GM19455 (cell line): ENCODE measurements at regions not wholly inside any gene's neighbourhood (a gene's known extent, or its start where the extent isn't known, plus 50 kb on each side); places are given as distances from the start of the nearest gene placed in this dataset.
"Not testable (repeated sequence)": the region's sequence is repeated elsewhere in the genome, so short reads cannot be mapped to it uniquely, and the experiment has no call there.

ENCODE experiments used
- ATAC-seq: cut with Tn5 transposase; IDR thresholded peaks from one replicate; pipeline ENCODE4 v1.9.1; 2021; ENCODE audit not compliant: unreplicated experiment

DNA sequence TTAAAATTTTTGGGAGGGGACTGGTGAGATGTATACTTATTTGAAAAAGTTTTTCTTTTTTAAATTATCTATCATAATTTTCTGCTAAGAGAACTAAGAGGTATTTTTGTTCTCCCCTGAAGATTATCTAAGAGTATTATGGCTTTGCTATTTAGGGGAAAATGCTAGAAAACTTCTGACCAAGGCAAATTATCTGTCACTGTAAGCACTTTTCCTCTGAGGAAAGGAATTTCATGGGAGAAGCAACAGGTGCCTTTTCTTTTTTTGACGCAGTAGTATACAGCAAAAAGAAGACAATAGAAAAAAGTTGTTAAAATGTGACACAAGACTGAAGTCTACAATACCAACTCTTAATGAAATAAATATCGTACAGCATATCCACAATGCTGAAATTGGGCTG, 201.6 kb upstream of the NANOGP8 start:
- ATAC-seq: no peak

DNA sequence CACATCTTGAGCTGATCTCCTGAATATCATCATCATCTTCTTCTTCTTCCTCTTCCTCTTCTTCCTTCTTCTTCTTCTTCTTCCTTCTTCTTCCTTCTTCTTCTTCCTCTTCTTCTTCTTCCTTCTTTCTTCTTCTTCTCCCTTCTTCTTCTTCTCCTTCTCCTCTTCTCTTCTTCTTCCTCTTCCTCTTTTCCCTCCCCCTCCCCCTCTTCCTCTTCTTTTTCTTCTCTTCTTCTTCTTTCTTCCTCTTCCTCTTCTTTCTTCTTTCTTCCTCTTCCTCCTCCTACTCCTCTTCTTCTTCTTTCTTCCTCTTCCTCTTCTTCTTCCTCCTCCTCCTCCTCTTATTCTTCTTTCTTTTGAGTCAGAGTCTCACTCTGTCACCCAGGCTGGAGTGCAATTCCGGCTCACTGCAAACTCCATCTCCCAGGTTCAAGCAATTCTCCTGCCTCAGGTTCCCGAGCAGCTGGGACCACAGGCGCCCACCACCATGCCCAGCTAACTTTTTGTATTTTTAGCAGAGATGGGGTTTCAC, 197.9 kb upstream of the NANOGP8 start:
- ATAC-seq: no peak

DNA sequence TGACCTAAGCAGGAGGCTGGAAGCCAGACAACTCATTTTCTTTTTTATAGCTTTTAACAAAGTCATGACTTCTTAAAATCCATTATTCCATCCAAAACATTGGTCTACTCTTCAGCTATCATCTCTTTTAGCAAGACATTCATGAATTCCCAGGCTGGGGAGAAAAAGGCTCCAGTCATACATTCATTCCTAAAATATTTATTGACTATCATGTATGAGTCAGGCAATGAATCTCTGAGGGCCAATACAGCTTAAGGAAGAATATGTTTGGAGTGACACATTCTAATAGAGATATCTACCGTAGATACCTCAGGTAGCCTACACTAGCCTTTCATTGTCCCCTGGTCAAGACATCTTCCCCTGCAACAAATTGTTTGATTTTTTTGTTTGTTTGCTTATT, 196.4 kb upstream of the NANOGP8 start:
- ATAC-seq: no peak

DNA sequence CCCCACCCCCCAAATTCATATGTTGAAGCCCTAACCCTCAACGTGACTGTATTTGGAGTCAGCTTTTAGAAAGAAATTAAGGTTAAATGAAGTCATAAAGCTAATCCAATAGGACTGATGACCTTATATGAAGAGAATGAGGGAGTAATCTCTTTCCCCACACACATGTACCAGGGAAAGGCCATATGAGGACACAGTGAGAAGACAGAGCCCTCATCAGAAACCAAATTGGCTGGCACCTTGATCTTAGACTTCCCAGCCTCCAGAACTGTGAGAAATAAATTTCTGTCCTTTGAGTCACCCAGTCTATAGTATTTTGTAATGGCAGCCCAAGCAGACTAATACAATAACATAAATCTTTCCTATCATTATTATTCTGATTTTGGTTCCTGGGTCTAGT, 194.7 kb upstream of the NANOGP8 start:
- ATAC-seq: no peak

DNA sequence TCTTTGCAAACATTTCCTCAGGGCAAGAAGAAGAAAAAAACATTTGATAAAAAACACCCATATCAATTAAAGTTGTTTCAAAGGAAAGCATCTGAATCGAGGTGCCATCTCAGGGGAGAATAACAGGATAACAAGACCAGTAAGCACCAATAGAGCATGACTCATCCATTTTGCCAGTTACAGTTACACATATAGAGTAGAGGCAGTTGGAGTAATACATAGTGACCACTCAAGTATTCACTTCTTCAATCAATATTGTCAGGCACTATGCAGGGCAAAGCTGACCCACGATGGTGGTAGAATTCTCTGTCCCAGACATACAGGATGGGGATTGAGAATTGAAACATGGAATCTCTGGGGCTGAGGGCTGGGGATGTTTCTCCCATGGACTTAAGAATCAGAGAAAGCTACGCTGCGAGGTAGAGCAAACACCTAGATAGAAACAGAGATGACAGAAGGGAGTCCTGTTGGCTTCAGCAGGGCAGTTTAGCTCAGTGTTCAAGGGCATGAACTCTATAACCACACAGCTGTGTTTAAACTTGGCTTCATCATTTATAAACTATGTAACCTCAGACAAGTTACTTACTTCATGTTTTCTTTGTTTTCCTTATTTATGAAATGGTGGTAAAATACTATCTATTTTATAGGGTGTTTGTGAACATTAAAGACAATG, 186.4 kb upstream of the NANOGP8 start:
- ATAC-seq: no peak

DNA sequence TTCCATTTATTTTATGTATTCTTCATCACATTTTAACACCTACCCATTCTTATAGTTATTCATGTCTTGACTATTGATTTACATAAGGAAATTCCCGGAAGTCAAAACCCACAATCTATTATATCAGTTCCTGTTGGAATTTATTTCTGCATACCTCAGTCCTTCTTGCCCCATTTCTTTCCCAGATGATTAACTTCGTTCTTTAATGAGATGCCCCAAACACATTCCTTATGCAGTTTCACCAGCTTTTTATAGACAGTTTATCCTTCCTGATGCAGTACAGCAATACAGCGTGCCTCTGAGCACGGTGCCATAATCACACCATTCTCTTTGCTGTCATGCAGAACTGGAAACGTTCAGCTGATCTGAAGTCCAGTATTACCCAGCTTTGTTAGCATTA, 175.8 kb upstream of the NANOGP8 start:
- ATAC-seq: no peak

DNA sequence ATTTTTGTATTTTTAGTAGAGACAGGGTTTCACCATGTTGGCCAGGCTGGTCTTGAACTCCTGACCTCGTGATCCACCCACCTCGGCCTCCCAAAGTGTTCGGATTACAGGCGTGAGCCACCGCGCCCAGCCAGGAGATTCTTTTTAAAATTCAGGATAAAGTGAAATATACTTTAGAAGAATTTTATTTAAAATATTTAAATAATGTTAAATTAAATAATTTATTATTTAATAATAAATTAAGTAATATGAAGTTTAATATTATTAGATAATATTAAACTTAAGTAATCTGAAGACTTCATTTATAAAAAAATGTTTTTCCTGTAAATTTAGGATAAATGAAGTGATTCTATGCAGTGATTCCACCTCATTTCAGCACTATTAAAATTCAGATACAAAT, 175.2 kb upstream of the NANOGP8 start:
- ATAC-seq: not testable (repeated sequence)

DNA sequence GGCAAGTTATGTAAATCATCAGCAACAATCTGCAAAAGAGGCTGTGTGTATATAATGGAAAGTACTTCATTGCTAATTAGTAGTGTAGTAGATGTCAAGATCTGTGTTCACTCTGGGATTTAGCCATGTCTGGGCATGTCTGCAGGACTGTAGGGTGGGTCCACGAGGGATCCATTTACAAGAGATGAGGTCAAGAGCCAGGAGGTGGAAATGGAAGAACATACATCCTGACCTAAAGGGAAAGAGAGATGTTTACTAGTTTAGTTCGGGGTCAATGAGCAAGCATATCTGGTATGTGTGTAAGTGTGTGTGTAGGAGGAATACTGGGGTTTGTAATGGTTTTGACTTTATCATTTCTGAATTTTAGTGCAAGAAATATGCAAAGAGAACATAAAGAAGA, 171.5 kb upstream of the NANOGP8 start:
- ATAC-seq: no peak

DNA sequence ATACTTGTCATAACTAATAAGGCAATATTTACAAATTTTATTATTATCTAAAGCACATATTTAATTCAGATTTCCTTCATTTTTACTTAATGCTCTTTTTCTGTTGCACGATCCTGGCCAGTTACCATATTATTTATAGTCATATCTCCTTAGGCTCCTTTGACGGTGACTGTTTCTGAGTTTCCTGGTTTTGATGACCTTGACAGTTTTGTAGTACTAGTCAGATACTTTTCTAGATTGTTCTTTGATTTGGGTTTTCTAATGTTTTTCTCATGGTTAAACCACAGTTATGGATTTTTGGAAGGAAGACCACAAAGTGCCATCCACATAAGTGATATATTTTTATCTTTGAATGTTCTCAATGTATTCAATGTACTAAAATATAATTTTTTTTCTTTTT, 171.0 kb upstream of the NANOGP8 start:
- ATAC-seq: no peak

DNA sequence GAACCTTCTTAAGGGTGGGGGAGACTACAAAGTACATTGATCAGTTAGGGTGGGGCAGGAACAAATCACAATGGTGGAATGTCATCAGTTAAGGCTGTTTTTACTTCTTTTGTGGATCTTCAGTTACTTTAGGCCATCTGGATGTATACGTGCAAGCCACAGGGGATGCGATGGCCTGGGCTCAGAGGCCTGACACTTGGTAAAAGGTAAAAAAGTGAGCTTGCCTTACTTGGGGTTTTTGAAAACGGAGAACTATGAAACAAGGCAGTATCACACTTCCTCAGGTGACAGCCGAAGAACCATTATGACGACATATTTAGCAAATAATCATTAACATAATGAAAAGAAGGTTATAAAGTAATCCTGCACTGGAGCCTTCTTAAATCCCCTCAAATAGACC, 169.8 kb upstream of the NANOGP8 start:
- ATAC-seq: not testable (repeated sequence)

DNA sequence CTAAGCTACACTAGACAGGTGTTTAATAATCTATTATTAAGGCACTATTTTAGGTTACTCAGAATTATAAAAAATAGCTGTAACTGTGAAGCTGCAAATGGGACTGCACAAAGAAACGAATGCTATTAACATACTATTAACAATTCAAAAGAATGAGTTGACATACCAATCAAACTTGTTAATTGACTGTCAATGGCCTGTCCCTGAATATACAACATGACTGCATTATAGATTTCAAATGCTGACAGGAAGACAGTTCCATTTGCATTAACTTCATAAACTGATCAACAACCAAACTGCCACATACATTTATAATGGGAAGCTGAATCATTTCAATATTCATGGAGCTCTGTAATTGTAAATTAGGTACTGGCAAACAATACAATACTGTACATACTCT, 169.0 kb upstream of the NANOGP8 start:
- no peak for ATAC-seq

DNA sequence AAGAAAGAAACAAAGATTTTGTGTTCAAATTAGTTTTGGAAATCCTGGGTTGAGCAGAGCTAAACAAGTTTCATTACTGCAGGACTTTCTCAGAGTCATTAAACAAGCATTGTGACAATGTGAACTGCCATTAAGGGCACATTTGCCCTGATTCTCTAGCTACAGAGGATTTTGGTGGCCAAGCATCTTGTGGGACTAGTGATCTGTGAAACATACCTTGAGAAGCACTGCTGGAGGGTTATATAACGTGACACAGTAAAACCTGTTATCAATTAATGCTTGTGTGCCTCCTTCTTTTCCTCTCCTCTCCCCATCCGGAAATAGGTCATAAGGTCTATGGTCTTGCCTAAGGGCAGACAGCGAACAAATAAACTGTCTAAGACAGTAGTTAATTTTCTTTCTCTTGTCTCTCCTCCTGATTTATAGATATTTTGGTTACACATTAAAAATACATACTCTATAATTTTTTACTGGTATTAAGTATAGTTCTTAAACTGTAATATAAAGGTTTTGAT, 167.3 kb upstream of the NANOGP8 start:
- ATAC-seq: no peak

DNA sequence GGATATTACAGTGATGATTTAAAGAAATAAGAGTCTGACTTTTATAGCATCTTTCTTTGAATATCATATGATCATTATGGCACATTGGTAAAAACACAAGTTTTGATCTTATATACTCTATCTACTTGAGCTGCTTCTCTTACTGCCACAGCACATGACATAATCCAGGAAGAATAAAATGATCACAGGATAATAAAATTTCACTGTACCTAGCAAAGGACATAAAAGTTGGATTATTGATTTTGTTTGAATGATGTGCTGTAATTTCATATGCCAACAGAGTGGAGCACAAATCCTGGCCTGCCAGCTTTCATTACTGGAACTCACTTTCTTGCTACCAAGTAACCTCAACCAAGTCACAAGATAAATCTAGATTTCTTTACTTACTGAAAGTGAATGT, 162.1 kb upstream of the NANOGP8 start:
- ATAC-seq: no peak

DNA sequence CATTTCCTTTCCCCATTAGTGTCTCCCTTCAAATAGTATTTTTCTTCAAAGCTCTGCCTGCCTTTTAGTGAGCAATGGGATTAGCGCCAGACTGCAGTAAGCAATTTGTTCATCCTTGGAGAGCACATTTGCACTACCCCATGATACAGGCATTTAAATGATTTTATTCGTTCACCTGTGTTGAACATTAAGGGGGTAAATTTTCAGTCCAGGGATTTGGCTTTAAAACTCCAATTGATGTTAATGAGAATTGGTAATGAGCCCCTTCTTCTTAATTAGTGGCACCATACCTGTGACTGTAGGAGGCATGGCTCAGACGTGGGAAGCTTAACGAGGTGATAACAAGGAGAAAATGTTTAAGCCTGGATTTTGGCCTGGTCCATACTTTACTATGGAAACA, 161.4 kb upstream of the NANOGP8 start:
- no peak for ATAC-seq

DNA sequence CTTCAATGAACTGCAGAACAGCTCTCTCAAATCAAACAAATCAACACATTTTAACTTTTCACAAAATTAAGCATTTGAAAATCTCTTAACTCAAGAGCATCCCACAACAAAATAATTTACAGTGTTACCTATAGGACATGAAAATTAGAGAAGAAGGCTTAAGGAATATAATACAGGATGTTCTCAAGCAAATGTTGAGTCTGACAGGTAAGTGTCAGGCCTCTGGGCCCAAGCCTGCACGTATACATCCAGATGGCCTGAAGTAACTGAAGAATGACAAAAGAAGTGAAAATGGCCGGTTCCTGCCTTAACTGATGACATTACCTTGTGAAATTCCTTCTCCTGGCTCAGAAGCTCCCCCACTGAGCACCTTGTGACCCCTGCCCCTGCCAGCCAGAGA, 160.6 kb upstream of the NANOGP8 start:
- not testable (repeated sequence) for ATAC-seq

DNA sequence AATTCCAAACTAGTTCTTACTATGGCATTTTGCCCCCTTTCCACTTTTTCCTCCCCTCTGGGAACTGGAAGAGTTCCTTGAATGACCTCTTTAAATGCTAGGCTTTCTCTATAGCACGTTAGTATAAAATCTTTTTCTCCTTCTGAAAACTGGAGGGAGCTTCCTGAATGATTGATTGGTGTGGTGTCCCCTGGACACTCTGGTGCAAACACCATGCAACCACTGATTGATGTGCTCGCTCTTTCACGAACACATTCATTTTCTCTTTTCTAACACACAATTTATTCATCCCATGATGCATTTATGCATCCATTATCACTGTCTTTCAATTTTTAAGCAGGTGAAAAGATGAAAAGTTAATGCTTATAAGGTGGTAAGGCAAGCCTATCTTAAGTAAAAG, 159.1 kb upstream of the NANOGP8 start:
- ATAC-seq: no peak

DNA sequence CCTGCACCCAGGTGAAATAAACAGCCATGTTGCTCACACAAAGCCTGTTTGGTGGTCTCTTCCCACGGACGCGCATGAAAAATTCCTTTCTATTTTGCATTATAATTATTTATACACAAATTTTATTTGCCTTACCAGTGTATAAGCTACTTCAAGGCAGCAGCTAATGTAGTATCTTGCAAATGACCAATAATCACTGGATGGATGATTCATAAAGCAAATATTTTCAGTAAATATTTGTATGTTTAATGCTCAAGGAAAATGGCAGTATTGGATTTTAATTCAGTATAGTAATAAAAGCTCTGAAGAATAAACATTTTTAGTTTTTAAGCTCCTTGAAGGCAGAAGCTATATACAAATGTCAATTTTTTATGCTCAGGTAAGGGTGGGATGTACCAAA, 158.7 kb upstream of the NANOGP8 start:
- ATAC-seq: no peak

DNA sequence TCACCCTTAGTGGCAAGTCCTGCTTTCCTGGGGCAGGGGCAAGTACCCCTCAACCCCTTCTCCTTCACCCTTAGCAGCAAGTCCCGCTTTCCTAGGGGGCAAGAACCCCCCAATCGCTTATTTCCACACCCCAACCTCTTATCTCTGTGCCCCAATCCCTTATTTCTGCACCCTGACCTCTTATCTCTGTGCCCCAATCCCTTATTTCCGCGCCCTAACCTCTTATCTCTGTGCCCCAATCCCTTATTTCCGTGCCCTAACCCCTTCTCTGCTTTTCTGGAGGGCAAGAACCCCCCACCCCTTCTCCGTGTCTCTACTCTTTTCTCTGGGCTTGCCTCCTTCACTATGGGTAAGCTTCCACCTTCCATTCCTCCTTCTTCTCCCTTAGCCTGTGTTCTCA, 154.6 kb upstream of the NANOGP8 start:
- not testable (repeated sequence) for ATAC-seq

DNA sequence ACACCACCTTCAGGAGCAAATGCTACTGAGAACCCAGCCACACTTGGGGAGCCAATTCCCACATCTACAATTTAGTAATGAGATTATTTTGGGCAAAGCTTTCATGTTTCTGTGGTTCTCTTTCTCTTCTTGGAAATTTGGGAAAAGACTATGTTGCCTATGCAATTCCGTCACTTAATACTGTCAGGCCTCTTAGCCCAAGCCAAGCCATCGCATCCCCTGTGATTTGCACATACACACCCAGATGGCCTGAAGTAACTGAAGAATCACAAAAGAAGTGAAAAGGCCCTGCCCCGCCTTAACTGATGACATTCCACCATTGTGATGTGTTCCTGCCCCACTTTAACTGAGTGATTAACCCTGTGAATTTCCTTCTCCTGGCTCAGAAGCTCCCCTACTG, 153.4 kb upstream of the NANOGP8 start:
- ATAC-seq: not testable (repeated sequence)

DNA sequence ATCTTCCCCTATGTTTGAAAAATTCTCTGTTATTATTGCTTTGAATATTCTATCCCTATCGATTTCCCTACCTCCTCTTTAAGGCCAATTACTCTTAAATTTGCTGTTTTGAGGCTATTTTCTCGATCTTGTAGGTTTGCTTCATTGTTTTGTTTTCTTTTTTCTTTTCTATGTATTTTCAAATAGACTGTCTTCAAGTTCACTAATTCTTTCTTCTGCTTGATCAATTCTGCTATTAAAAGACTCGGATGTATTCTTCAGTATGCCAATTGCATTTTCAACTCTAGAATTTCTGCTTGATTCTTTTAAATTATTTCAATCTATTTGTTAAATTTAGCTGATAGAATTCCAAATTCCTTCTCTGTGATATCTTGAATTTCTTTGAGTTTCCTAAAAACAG, 144.0 kb upstream of the NANOGP8 start:
- no peak for ATAC-seq

DNA sequence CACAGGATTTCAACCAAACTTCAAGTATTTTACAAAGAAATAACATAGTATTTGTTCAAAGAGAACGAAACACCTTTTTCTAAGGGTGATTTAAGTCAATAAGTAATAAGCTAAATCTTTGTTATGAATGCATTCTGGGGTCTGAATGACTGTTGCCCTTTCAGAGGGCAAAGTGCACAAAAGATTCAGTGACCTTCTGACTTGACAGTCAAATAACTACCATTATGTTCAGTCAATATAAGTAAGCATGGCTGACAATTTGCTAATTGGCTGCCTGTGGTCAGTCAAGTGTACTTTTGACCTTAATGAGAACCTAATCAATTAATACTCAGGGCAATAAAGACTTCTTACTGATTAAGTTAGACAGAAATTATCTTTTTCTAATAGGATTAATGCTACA, 133.1 kb upstream of the NANOGP8 start:
- no peak for ATAC-seq

DNA sequence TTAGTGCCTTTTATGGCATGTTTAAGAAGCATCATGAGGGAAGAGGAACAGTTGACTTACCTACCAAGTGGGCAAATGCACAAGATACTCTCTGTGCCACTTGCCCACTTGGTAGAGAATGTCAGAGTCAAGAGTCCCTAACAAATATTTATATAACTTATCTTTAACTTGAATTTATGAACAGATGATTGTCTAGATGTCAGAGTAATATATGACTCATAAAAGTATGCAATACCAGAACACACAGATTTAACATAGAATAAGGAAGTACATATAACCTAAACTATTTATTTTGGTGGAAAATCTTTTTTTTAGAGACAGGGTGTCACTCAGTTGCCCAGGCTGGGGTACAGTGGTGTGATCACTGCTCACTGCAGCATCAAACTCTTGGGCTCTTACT, 130.0 kb upstream of the NANOGP8 start:
- ATAC-seq: no peak

DNA sequence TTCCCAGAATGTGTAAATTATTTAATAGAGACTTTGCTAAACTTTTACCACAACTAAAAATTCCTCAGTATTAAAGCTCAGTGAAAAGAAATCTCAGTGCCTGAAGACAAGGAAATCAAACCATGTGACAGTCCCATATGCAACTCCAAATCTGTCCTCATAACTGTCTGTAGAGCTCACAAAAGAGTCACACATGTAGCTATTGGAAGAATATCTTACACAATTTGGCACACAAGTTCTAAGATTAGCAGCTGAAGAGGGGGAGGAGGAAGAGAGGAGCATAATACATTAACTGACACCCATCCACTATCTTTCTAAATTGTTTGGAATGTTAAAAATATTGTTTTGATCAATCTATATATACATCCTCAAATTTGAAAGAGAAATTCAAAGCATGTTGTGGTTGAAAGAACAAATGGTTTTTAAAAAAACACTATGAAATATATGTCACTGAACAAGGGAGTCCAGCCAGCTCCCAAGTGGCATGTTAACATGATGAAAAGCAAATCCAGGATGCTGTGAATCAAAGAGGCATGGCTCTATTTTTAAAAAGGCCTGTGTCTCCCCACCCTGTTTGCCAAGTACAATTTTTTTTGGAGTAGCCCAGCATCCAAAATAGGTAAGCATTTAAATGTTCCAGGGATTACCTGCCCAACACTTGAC, 126.3 kb upstream of the NANOGP8 start:
- ATAC-seq: no peak
